ENCODE measurements at regions not wholly inside any gene's neighbourhood (a gene's known extent, or its start where the extent isn't known, plus 50 kb on each side); places are given as distances from the start of the nearest gene placed in this dataset.

DNA sequence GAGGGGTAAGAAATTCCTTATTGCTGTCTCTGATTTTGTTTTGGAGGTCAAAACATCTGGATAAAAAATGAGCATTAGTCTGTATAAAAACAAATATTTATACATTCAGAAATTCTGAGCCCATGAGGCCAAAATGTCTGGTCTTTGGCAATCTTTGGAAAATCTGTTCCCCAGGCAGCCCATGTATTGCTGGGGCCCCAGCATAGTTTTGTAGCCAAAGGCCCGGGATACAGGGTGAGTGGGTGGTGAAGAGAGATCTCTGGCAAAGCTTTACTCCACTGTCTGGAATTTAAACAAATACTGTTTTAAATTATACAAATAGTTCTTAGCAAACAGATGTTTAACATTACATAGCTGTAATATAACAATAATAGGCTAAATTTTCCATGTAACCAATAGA is 134.7 kb upstream of the GALNT17 start:
- no peak for TF ChIP-seq POLR2A (IDR thresholded peaks at IDR 0.05)
- TF ChIP-seq, protein P1, sequence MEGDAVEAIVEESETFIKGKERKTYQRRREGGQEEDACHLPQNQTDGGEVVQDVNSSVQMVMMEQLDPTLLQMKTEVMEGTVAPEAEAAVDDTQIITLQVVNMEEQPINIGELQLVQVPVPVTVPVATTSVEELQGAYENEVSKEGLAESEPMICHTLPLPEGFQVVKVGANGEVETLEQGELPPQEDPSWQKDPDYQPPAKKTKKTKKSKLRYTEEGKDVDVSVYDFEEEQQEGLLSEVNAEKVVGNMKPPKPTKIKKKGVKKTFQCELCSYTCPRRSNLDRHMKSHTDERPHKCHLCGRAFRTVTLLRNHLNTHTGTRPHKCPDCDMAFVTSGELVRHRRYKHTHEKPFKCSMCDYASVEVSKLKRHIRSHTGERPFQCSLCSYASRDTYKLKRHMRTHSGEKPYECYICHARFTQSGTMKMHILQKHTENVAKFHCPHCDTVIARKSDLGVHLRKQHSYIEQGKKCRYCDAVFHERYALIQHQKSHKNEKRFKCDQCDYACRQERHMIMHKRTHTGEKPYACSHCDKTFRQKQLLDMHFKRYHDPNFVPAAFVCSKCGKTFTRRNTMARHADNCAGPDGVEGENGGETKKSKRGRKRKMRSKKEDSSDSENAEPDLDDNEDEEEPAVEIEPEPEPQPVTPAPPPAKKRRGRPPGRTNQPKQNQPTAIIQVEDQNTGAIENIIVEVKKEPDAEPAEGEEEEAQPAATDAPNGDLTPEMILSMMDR (IDR thresholded peaks at IDR 0.05), result no peak
